Heart left ventricle (tissue), 13 donors: ENCODE measurements at regions not wholly inside any gene's neighbourhood (a gene's known extent, or its start where the extent isn't known, plus 50 kb on each side); places are given as distances from the start of the nearest gene placed in this dataset.

Source experiments
- POLR2A ChIP-seq, 2 donors: fragments of 450-650 bp; IDR thresholded peaks; one replicate each; pipeline ENCODE4 v1.6.1; 2017; ENCODE audit warnings: antibody characterized with exemption in 2 of 2, mild to moderate bottlenecking in 2 of 2, moderate library complexity in 2 of 2
- TF ChIP-seq, protein P1 (sequence below), 12 donors: fragments of 200-600 bp; sonication (generic) in 4 of 12; IDR thresholded peaks; one replicate each; pipeline versions ENCODE4 v1.5.0 to v1.8.0; 2018 to 2022; ENCODE audit warnings: antibody characterized with exemption in 12 of 12, mild to moderate bottlenecking in 5 of 12
- donor health status: ischemic (EF 13 %, LVEDD 7.1; RV severe dilation, severe dysfunction).
- donor health status: DM: no; HTN: yes; CAD: no.
- donor health status: DM: no; HTN: no; CAD: no.
- donor health status: ischemic (EF 25% LVEDD 6.9; RV normal size, moderate dysfunction).
- donor health status: ischemic (EF 25% LVEDD 5.7; RV mildly dilated, moderate dysfunction).
- donor health status: ischemic (EF 35%, LVEDD 5.7; RV mildly dilated, moderate dysfunction).
- donor health status: nonischemic (EF 11% LVEDD 7.7; RV severe dilation, severe dysfunction).
- donor health status: DM: yes; HTN: yes; CAD: no.
- donor health status: PGD.
- donor health status: ischemic (EF 29% LVEDD 5.4; RV normal size, mild dysfunction).
- donor health status: nonischemic (EF 23%, LVEDD 6.1; RV moderate dilation, normal function).

DNA sequence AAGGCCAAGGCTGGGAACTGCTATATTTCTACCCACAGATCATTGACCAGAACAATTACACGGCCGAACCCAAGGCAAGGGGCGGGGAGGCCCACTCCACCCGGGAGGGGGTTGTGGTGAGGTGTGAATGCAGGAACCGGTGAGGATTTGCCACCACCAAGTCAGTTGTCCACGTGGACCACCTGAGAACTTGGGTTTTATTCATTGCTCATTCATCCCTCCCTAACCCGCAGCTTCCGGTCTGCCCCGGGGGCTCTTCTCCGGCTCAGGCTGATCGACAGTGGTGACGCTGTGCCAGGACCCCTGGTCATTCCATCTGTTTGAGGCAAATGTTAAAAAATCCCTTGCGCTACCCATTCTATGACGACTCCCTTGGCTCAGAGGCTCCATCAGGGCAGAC is 127.7 kb upstream of the RTL1 start:
- TF ChIP-seq, protein P1, sequence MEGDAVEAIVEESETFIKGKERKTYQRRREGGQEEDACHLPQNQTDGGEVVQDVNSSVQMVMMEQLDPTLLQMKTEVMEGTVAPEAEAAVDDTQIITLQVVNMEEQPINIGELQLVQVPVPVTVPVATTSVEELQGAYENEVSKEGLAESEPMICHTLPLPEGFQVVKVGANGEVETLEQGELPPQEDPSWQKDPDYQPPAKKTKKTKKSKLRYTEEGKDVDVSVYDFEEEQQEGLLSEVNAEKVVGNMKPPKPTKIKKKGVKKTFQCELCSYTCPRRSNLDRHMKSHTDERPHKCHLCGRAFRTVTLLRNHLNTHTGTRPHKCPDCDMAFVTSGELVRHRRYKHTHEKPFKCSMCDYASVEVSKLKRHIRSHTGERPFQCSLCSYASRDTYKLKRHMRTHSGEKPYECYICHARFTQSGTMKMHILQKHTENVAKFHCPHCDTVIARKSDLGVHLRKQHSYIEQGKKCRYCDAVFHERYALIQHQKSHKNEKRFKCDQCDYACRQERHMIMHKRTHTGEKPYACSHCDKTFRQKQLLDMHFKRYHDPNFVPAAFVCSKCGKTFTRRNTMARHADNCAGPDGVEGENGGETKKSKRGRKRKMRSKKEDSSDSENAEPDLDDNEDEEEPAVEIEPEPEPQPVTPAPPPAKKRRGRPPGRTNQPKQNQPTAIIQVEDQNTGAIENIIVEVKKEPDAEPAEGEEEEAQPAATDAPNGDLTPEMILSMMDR (IDR thresholded peaks at IDR 0.05) = no peak
- no peak for TF ChIP-seq POLR2A (IDR thresholded peaks at IDR 0.05)
